ENCODE measurements at regions not wholly inside any gene's neighbourhood (a gene's known extent, or its start where the extent isn't known, plus 50 kb on each side); places are given as distances from the start of the nearest gene placed in this dataset.

- DNase-seq (ENCODE audit: low spot score), result no peak
Measured at GRCh38 chr12:92492995-92493394, 209.8 kb upstream of the PLEKHG7 start.

DNA sequence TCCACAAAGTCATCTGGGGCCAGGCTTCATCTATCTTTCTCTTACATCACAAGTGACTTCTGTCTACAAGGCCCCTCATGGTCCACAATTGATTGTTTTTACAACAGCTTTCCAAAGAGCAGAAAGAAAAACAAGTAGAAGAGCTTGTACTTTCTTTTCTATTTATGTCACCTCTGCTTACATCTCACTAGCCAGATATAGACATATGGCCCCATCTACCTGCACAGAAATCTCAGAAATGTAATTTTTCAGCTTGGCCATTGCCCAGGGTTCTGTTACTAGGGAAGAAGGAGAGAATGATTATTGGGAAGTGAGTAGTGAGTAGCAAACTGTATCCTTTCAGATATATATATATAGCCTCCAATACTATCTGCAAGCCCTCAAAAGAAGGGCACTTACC is 210.5 kb upstream of the PLEKHG7 start:
- DNase-seq (ENCODE audit: low spot score), result no peak

DNA sequence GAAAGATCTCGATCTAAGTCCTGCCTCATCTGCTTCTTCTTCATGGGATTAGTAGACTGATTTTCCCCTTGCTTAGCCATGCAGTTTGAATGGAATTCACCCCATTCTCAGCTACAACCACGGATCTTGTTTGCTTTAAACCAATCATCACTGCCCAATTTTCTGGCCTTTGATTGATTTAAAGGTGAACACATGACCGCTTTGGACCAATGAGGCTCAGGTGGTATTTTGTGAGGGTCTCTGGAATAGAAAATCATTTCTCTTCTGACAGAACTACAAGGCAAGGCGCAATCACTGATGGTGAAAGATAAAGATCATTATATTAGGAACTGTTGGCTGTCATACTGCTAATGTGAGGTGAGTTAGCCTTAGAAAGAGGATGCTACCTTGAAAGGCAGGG is 213.0 kb upstream of the PLEKHG7 start:
- no peak for DNase-seq (ENCODE audit: low spot score)

- no peak for DNase-seq (ENCODE audit: low spot score)
Measured at GRCh38 chr12:92488735-92489134, 214.1 kb upstream of the PLEKHG7 start.

GRCh38 chr12:92487138-92487485 is 215.7 kb upstream of the PLEKHG7 start:
- no peak for DNase-seq (ENCODE audit: low spot score)

DNA sequence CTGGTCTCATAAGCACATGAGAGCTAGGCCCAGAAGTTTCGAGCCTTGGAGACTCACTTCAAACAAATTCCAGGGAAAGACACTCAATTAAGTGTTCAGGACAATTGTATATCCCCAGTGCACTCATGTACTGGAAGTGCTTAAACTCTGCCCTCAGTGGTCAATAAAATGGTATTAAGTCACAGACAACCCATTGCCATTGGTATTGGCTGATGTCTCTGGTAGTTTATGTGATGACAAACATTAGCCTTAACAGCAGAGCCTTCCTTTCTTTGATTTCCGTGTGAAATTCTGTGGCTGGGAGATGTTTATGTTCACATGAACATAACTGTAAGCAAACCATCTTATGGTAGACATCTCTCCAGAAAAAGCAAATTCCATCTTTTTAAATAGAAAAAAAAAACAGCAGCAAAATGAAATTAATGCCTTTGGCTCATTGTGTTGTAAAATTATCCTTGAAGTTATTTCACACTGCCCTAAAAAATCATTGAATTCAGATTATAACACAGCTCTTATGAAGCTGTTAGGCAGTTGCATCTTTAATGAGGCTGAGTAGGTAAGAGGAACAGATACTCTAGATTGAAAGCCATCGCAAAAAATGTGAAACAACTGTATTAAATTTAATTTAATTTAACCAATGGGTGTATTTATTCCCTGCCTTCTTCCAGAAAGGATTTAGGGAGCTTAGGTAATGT is 216.2 kb upstream of the PLEKHG7 start:
- DNase-seq (ENCODE audit: low spot score), result no peak

DNA sequence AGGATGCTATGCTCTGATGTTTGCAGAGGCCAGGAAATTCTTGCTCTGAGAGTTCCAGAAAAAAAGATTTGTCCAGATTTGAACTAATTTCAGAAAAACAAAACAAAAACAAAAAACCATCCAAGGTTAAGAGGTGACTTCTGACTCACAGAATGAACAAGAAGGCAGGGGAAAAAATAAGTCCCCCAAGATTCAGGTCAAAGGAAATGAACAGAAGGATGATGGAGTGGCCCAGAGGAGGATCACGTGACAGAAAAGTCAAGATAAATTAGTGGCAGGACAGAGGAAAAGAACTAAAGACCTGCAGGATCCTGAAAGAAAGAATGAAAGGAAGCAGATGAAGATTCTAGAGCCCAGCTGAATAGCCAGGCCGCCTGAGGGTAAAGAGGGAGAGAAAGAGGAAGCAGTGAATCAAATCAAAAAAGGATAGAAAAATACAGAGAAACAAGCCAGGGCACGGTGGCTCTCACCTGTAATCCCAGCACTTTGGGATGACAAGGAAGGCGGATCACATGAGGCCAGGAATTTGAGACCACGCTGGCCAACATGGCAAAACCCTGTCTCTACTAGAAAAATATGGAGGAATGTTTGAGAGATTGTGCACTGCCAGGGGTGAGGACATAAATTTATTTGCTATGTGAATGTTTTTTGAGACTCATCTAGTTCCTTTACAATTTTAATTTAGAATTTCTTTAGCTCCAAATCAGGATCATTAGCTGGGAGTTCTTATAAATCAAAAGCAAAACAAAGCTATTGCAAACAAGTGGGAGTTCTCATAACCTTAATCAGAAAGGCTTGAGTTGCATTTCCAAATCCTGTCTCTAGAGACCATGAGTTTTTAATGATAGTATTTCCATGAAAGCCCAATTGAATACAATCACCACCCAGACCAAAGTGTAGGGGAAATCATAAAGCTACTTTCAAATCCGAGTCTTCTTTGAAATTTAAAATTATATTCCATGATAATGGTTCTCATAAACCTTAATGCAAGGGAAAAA is 217.1 kb upstream of the PLEKHG7 start:
- no peak for DNase-seq (ENCODE audit: low spot score)

DNA sequence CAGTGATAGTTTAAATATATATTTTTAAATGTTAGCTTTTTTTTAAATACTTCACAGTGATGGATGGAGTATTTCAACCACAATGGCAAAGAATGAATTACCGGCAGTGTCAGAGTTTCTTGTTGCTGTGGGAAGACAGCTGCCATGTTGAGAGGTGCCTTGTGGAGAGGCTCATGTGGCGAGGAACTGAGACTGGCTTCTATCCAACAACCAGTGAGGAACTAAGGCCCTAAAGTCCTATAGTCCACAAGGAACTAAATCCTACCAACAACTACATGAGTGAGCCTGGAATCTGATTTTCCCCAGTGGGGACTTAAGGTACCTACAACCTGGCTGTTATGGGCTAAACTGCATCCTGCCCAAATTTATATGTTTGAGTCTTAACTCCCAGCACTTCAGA is 220.2 kb upstream of the PLEKHG7 start:
- DNase-seq (ENCODE audit: low spot score), result peak; percentile 69

- no peak for DNase-seq (ENCODE audit: low spot score)
Measured at GRCh38 chr12:92481066-92481465, 221.7 kb upstream of the PLEKHG7 start.

DNA sequence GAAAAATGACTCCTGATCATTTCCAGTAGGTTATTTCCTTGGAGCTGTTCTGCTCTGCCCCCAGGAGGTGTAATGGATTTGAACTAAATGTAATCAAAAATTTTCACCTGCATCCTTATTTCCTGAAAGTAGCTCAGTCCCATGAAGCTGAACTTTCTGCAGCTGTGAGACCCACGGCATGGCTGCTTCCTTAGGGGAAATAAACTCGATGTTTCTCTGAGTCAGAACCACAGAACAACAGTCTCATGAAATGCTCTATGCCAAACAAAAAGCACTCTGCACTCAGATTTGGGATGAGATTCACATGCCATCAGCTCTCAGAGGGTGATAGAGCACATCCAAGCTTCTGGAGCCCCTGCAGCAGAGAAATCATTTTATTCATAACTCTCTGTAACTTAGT is 224.1 kb upstream of the PLEKHG7 start:
- no peak for DNase-seq (ENCODE audit: low spot score)

GRCh38 chr12:92476844-92477243 is 225.9 kb upstream of the PLEKHG7 start:
- no peak for DNase-seq (ENCODE audit: low spot score)

GRCh38 chr12:92473564-92473963 is 229.2 kb upstream of the PLEKHG7 start:
- DNase-seq (ENCODE audit: low spot score), result no peak

DNA sequence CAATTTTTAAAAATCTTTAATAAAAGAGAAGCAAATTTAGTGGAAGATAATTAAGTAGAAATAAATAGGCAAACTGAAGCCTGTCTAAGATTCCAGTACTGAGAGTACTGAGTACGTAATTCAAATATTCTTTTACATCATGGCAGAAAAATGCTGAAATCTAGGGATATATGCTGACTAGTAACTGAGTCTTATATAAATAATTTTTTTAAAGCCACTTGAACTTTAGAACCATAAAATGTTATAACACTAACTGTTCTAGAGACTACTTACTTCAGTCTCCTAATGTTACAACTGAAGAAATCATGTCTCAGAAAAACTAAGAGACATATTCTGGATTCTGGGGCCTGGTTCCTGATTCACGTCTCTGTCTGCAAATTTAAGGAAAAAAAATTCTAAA is 230.6 kb upstream of the PLEKHG7 start:
- no peak for DNase-seq (ENCODE audit: low spot score)

DNA sequence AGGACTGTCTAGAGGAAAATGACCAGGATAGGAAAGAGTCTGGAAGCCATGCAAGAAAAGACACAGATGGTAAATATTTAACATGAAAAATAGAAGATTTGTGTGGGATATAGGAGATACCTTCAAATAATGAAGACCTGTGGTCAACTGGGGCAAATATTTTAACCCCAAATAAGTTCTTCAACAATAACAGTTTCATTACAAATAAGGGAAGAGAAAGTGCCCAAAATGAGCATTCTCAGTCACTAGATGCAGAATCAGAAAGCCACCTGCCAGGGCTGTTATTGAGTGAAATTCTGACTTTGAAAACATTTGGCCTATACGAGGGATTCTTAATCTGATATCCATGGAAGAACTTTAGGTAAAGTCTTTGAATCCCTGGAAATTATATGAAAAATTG is 231.2 kb upstream of the PLEKHG7 start:
- DNase-seq (ENCODE audit: low spot score), result no peak

- no peak for DNase-seq (ENCODE audit: low spot score)
Measured at GRCh38 chr12:92470608-92471021, 232.2 kb upstream of the PLEKHG7 start.

DNA sequence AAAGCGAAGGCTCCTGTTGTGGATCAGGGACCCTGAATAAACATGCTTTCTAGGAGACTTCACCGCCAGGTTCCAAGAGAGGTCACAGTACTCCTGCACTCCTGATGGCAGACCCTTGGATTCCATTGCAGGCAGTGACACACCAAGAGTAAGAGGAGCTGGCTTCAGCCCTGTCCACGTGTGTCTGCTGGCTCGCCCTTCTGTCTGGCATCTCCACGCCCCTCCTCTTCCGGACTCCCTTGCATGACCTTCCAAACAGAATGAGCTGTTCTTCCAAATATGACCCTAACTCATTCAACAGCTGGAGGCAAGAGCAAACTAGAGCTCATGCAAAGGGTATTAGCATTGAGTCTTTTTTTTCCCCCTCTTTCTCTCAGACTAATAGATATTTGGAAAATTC is 233.0 kb upstream of the PLEKHG7 start:
- DNase-seq (ENCODE audit: low spot score), result no peak

DNA sequence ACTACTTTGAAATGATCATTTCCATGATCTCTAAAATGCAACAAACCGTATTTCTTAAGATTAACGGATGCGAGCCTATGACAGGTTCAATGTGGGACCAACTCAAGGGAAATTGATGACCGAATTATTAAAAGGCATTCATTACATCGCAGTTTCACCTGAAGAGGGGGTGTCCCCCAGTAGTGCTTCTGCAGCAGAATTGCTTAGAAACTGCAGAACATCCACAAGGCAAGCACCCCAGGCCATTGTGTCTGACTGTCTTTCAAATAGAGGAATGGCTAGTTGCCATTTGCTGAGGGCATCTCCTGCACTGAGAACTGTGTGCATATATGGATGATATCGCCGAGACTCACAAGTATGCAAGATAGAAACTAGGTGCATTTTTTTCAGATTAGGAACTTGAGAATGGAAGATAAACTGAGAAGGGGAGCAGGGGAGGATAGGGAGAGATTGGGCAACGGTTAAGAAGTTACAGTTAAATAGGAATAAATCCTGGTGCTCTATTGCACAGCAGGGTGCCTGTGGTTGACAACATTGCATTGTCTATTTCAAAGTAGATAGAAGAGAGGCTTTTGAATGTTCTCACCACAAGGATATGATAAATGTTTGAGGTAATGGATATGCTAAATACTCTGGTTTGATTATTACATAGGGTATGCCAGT is 234.3 kb upstream of the PLEKHG7 start:
- DNase-seq (ENCODE audit: low spot score), result no peak

DNA sequence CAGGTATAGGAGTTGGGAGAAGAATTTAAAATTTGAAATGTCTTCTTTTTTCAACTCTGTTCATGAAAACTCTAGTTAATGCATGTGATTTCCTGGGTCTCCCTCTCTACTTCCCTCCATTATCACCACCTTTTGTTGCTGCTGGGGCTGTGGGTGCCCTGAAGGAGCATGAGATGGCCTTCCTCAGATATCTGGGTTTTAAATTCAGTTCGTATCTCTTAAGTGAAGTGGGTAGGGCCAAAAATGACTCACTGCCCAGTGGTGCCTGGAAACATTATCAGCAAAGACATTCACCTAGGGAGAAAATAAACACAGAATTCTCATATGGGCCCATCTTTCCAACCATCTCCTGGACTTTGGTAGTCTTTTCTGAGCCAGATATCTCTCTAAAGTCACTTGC is 234.9 kb upstream of the PLEKHG7 start:
- DNase-seq (ENCODE audit: low spot score), result no peak

DNA sequence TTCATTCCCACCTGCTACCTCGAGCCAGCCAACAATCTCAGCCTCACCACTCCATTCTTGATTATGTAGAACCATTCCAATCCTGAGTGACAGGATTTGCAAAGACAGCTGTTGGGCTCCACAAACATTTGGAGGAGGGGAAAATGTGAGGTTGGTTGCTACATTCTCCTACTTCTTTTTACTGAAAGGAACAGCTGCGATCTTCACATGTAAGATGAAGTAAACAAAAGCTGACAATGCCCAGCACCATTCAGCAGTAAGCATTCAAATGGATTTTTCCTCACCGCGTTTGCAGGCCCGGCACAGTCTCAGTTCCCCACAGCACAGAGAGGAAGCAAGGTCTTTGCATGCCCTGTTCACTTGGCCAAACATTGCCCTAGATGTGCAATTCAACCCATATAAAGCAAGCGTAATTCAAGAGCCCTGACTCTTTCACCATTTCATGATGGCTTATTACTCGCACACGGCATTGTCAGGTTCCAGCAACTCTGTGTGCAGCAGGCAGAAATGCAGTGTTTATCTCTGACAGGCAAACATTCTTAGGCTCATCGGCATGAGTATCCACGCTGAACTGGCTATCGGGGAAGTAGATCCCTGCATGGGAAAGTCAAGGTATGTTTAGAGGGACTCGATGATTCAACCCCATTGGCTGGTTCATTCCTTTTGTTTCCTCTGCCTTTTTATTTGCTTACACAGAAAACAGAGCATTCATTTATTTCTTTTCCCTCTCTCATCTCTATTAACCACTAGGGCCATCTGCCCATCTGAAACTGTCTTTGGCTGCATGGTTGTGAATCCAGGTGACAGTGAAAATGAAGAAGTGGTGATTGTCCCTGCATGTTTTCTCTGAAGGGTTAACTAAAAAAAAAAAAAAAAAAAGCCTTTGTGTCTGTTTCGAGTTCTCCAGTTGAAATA is 236.1 kb upstream of the PLEKHG7 start:
- DNase-seq (ENCODE audit: low spot score), result peak; percentile 83

DNA sequence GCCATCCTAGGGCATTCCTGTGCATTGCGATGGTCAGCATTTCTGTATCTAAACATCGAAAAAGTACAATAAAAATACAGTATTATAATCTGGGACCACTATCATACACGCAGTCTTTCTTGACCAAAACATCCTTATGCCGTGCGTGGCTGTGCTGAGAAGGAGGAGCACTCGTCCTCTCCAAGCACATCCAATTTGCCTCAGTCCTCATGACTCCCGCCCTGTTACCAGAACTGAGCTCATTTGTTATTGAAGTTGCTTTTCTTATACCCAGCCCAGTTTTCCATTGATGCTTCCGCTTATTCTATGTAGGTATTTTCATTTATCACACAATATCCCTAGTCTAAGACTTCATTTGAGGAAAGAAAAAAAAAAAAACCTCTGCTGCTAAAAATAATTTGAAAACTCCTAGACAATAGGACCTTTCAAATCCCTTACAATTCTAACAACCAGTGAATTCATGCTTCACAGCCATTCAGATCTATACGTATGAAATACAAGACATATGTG is 236.9 kb upstream of the PLEKHG7 start:
- no peak for DNase-seq (ENCODE audit: low spot score)

- DNase-seq (ENCODE audit: low spot score), result no peak
Measured at GRCh38 chr12:92464911-92465310, 237.9 kb upstream of the PLEKHG7 start.

DNA sequence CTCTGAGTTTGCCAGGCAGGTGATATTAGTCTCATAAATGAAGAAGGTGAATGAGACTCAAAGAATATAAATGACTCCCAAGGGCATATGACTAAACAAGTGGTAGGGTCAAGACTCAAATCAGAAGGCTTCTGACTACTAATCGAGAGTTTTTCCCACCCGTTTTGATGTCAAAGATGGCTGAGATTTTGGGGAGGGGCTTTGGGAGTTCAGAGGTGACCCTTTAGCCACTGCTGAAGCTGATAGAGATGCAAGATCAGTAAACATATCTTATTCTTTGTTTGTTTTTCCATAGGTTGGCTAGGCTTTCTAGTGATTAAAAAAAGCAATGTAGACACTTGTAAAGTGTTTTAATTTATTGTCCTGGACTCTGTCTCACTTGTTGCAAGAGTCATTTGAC is 239.6 kb upstream of the PLEKHG7 start:
- no peak for DNase-seq (ENCODE audit: low spot score)

Data from Ammon's horn (tissue), 1 donor.